DND-41 (cell line): ENCODE measurements at regions not wholly inside any gene's neighbourhood (a gene's known extent, or its start where the extent isn't known, plus 50 kb on each side); places are given as distances from the start of the nearest gene placed in this dataset.

Experiments used
- ATAC-seq: fragments of 200-7000 bp; cut with Tn5 transposase; 3 replicates; pipeline ENCODE4 v1.9.1; 2021; ENCODE audit warnings: low read depth; ENCODE audit not compliant: insufficient read depth
- DNase-seq: peaks from one replicate; pipeline ENCODE4 v3.0.0-alpha.2; 2020
- H2AFZ ChIP-seq: 2 replicates; pipeline ENCODE4 v1.6.0; 2012; ENCODE audit warnings: low read depth, low read length
- H3K27ac ChIP-seq: 2 replicates; pipeline ENCODE4 v1.5.1; 2012; ENCODE audit warnings: low read length, inconsistent platforms
- H3K27me3 ChIP-seq: fragments of 200-600 bp; sonication (generic); 2 replicates; pipeline ENCODE4 v1.6.0; 2012; ENCODE audit warnings: low read length, mild to moderate bottlenecking, inconsistent platforms; ENCODE audit not compliant: insufficient read depth, poor library complexity
- H3K36me3 ChIP-seq: 2 replicates; pipeline ENCODE4 v1.5.1; 2012; ENCODE audit warnings: low read length, inconsistent platforms; ENCODE audit not compliant: insufficient read depth
- H3K4me1 ChIP-seq: 2 replicates; pipeline ENCODE4 v1.5.1; 2012; ENCODE audit warnings: mild to moderate bottlenecking, low read length; ENCODE audit not compliant: insufficient read depth
- H3K4me2 ChIP-seq: 2 replicates; pipeline ENCODE4 v1.6.0; 2012; ENCODE audit warnings: mild to moderate bottlenecking, moderate library complexity, low read length, inconsistent platforms; ENCODE audit not compliant: insufficient read depth
- H3K4me3 ChIP-seq, 2 experiments: fragments of 200-600 bp in 1 of 2; shearing (Covaris generic) in 1 of 2; 2 replicates each; pipeline ENCODE4 v1.5.1; 2012 to 2016; ENCODE audit warnings: inconsistent platforms in 2 of 2, low read length in 2 of 2, mild to moderate bottlenecking in 2 of 2, low read depth in 1 of 2, moderate library complexity in 1 of 2
- H3K79me2 ChIP-seq: 2 replicates; pipeline ENCODE4 v1.6.0; 2012; ENCODE audit warnings: low read length, inconsistent platforms; ENCODE audit not compliant: insufficient read depth
- H3K9ac ChIP-seq: 2 replicates; pipeline ENCODE4 v1.6.0; 2012; ENCODE audit warnings: low read depth, mild to moderate bottlenecking, inconsistent platforms, low read length, moderate library complexity
- H3K9me3 ChIP-seq: 2 replicates; pipeline ENCODE4 v1.5.1; 2012; ENCODE audit warnings: low read length, moderate library complexity, mild to moderate bottlenecking, inconsistent platforms; ENCODE audit not compliant: insufficient read depth, severe bottlenecking
- H4K20me1 ChIP-seq: 2 replicates; pipeline ENCODE4 v1.6.0; 2012; ENCODE audit warnings: low read length; ENCODE audit not compliant: insufficient read depth
- EZH2 ChIP-seq: IDR thresholded peaks from 3 replicates; pipeline ENCODE4 v1.6.1; 2012; ENCODE audit warnings: borderline replicate concordance, low read depth, mild to moderate bottlenecking, moderate library complexity, low read length, inconsistent platforms; ENCODE audit not compliant: severe bottlenecking
- TF ChIP-seq, protein P1 (sequence below): IDR thresholded peaks from 2 replicates; pipeline ENCODE4 v1.5.1; 2012; ENCODE audit warnings: borderline replicate concordance, low read length, moderate library complexity, mild to moderate bottlenecking; ENCODE audit not compliant: poor library complexity, severe bottlenecking; ENCODE audit errors: extremely low read depth

DNA sequence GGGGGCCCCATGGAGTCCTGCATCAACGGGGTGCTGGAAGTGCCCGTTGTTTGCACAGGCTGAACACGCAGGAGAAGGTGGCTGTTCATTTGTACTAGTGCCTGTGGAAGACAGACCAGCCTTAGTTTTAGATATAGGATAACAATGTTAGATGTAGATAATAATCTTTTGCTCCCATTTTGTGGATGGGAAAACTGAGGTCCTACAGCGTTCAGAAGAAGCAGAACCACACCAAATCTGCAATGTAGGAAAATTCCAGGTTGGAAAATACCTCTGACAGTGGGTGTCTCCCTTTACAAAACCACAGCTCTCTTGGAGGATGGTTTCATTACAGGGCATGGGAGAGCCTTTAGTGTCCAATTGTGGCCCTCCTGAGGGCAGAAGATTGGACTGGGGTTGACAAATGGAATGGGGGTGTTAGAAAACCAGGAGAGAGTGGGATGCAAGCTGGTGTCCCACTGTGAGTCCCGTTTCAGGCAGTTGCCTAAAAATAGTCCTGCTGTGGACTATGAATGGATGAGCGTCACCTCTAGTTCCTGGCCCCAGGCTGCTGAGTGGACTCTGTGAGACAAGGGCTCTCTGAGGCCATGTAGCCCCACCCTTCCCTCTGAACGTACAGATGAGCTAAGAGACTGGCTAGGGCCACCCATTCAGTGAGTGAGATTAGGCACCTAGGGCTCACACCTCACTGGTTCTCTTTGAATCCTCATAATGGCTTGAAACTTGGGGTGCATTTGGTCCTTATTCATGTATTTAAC lies 508.8 kb downstream of the MN1 start:
- peaks cover 18% of the 10 kb centered on the region for H3K27me3 ChIP-seq
- H3K9ac ChIP-seq = no peak overlapping the region
- H3K27ac ChIP-seq = no peak overlapping the region
- H3K4me3 ChIP-seq = no peak overlapping the region
- ATAC-seq (no peak), DNase-seq (no peak)
- no peak overlapping the region for H2AFZ ChIP-seq
- H3K4me1 ChIP-seq = no peaks in the 10 kb centered on the region
- no peaks in the 10 kb centered on the region for H3K79me2 ChIP-seq
- no peak overlapping the region for H3K4me2 ChIP-seq
- no peaks in the 10 kb centered on the region for H3K9me3 ChIP-seq
- no peaks in the 10 kb centered on the region for H3K36me3 ChIP-seq
- no peaks in the 10 kb centered on the region for H4K20me1 ChIP-seq
- TF ChIP-seq, protein P1, sequence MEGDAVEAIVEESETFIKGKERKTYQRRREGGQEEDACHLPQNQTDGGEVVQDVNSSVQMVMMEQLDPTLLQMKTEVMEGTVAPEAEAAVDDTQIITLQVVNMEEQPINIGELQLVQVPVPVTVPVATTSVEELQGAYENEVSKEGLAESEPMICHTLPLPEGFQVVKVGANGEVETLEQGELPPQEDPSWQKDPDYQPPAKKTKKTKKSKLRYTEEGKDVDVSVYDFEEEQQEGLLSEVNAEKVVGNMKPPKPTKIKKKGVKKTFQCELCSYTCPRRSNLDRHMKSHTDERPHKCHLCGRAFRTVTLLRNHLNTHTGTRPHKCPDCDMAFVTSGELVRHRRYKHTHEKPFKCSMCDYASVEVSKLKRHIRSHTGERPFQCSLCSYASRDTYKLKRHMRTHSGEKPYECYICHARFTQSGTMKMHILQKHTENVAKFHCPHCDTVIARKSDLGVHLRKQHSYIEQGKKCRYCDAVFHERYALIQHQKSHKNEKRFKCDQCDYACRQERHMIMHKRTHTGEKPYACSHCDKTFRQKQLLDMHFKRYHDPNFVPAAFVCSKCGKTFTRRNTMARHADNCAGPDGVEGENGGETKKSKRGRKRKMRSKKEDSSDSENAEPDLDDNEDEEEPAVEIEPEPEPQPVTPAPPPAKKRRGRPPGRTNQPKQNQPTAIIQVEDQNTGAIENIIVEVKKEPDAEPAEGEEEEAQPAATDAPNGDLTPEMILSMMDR = no peak
- no peak for TF ChIP-seq EZH2

- no peak for ATAC-seq
- Histone ChIP-seq H3K4me2 (no peak overlapping the region), H2AFZ (no peak overlapping the region)
Measured at GRCh38 chr22:27293721-27294445, 507.7 kb downstream of the MN1 start.

GRCh38 chr22:27295040-27295439 lies 506.5 kb downstream of the MN1 start:
- H3K79me2 ChIP-seq = no peaks in the 10 kb centered on the region
- H3K4me3 ChIP-seq = no peak overlapping the region
- no peaks in the 10 kb centered on the region for H3K9me3 ChIP-seq
- H3K9ac ChIP-seq = no peak overlapping the region
- H4K20me1 ChIP-seq = no peaks in the 10 kb centered on the region
- no peaks in the 10 kb centered on the region for H3K4me1 ChIP-seq
- H3K36me3 ChIP-seq = no peaks in the 10 kb centered on the region
- H3K27ac ChIP-seq = no peak overlapping the region
- DNase-seq (no peak), ATAC-seq (no peak)
- no peak overlapping the region for H3K4me2 ChIP-seq
- peaks cover 18% of the 10 kb centered on the region for H3K27me3 ChIP-seq
- H2AFZ ChIP-seq = no peak overlapping the region
- TF ChIP-seq, protein P1 = no peak
- TF ChIP-seq EZH2 = no peak

More at GRCh38 chr22:27293721-27294445, 507.7 kb downstream of the MN1 start:
- Histone ChIP-seq H3K4me3 (no peak overlapping the region), H4K20me1 (no peaks in the 10 kb centered on the region), H3K9ac (no peak overlapping the region), H3K9me3 (no peaks in the 10 kb centered on the region), H3K36me3 (no peaks in the 10 kb centered on the region), H3K4me1 (no peaks in the 10 kb centered on the region), H3K27me3 (peaks cover 18% of the 10 kb centered on the region), H3K79me2 (no peaks in the 10 kb centered on the region), H3K27ac (no peak overlapping the region)
- TF ChIP-seq EZH2 = no peak
- DNase-seq = no peak

GRCh38 chr22:27295605-27296004 lies 506.0 kb downstream of the MN1 start:
- H3K27me3 ChIP-seq = peaks cover 18% of the 10 kb centered on the region
- DNase-seq (no peak), ATAC-seq (no peak)
- no peaks in the 10 kb centered on the region for H3K36me3 ChIP-seq
- no peak overlapping the region for H3K4me3 ChIP-seq
- H3K4me2 ChIP-seq = no peak overlapping the region
- no peak overlapping the region for H2AFZ ChIP-seq
- H3K27ac ChIP-seq = no peak overlapping the region
- no peaks in the 10 kb centered on the region for H3K4me1 ChIP-seq
- H3K9ac ChIP-seq = no peak overlapping the region
- no peaks in the 10 kb centered on the region for H4K20me1 ChIP-seq
- H3K79me2 ChIP-seq = no peaks in the 10 kb centered on the region
- no peaks in the 10 kb centered on the region for H3K9me3 ChIP-seq
- TF ChIP-seq, protein P1 = no peak
- TF ChIP-seq EZH2 = no peak
